ENCODE measurements at regions not wholly inside any gene's neighbourhood (a gene's known extent, or its start where the extent isn't known, plus 50 kb on each side); places are given as distances from the start of the nearest gene placed in this dataset.

DNA sequence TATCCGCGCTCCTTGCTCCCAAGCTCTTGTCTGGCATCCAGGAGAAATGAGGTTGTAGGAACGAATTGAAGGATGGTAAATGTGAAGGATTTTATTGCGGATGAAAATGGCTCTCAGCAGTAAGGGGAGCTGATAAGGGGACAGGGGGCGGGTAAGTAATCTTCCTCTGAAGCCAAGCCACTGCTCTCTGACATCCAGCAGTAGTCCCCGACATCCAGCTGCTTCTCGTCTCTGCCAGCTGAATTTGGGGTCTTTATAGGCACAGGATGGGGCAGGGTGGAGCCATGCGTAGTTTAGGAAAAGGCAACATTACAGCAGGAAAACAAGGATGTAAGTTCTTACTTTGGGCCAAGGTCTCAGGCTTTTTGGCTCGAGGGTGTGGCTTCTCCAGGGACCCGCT lies 1370.1 kb upstream of the RAG2 start:
- TF ChIP-seq, protein P1, sequence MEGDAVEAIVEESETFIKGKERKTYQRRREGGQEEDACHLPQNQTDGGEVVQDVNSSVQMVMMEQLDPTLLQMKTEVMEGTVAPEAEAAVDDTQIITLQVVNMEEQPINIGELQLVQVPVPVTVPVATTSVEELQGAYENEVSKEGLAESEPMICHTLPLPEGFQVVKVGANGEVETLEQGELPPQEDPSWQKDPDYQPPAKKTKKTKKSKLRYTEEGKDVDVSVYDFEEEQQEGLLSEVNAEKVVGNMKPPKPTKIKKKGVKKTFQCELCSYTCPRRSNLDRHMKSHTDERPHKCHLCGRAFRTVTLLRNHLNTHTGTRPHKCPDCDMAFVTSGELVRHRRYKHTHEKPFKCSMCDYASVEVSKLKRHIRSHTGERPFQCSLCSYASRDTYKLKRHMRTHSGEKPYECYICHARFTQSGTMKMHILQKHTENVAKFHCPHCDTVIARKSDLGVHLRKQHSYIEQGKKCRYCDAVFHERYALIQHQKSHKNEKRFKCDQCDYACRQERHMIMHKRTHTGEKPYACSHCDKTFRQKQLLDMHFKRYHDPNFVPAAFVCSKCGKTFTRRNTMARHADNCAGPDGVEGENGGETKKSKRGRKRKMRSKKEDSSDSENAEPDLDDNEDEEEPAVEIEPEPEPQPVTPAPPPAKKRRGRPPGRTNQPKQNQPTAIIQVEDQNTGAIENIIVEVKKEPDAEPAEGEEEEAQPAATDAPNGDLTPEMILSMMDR (IDR thresholded peaks at IDR 0.05; ENCODE audit: extremely low read depth, low read depth, low read length) = no peak
- Histone ChIP-seq H3K4me2 (ENCODE audit: insufficient read depth, low read length) (no peak overlapping the region), H2AFZ (ENCODE audit: low read length) (no peak overlapping the region), H4K20me1 (ENCODE audit: insufficient read depth, low read length) (no peaks in the 10 kb centered on the region), H3K4me1 (ENCODE audit: insufficient read depth, low read length) (no peaks in the 10 kb centered on the region), H3K36me3 (ENCODE audit: insufficient read depth, low read length) (no peaks in the 10 kb centered on the region), H3K27ac (ENCODE audit: low read depth, low read length) (no peak overlapping the region), H3K4me3 (ENCODE audit: insufficient read depth, low read length) (no peak overlapping the region), H3K27me3 (ENCODE audit: insufficient read depth, low read length) (no peaks in the 10 kb centered on the region), H3K9me3 (ENCODE audit: low read depth, low read length) (no peaks in the 10 kb centered on the region), H3K79me2 (ENCODE audit: insufficient read depth, low read length) (no peaks in the 10 kb centered on the region)
- no peak for DNase-seq (ENCODE audit: insufficient read length, low spot score, missing footprints)

DNA sequence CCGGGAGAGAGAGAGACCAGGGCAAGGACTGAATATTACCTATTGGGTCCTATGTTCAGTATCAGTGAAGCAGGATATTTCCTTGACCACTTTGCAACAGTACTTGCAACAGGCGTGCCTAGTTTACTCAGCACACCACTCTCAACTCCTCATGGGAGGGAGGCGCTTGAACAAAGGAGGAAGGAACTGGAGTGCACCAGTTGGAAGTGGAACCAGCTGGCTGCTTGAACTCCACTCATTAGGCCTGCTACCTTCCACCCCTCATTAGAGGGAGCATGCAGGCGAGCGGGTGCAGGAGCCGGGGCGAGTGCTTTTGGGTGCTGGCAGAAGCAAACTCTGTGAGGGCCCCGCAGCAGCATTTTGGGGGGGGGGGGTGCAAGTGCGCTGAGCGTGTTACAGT lies 1369.6 kb upstream of the RAG2 start:
- H2AFZ ChIP-seq (ENCODE audit: low read length) = no peak overlapping the region
- TF ChIP-seq, protein P1 (IDR thresholded peaks at IDR 0.05; ENCODE audit: extremely low read depth, low read depth, low read length) = no peak

DNA sequence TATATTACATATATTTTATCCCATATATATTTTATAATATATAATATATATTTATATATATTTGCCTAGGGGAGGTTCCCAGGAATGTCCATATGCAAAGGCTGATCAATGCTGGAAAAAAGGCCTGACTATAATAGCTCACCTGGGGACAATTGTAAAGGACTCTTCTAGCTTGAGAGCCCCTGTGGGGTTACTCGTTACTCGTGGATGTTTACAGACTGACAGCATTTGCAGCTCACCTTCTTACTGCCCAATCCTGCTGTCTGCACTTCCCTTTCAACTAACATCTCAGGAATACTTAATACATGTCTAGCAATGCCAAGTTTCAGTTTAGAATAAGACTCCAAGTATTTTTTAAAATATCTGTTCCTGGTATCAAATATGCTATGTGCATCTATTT lies 1365.4 kb upstream of the RAG2 start:
- Histone ChIP-seq H3K9me3 (ENCODE audit: low read depth, low read length) (no peaks in the 10 kb centered on the region), H3K27me3 (ENCODE audit: insufficient read depth, low read length) (no peaks in the 10 kb centered on the region), H4K20me1 (ENCODE audit: insufficient read depth, low read length) (no peaks in the 10 kb centered on the region), H3K36me3 (ENCODE audit: insufficient read depth, low read length) (no peaks in the 10 kb centered on the region), H3K4me3 (ENCODE audit: insufficient read depth, low read length) (no peak overlapping the region), H3K27ac (ENCODE audit: low read depth, low read length) (no peak overlapping the region), H2AFZ (ENCODE audit: low read length) (no peak overlapping the region), H3K79me2 (ENCODE audit: insufficient read depth, low read length) (no peaks in the 10 kb centered on the region), H3K4me1 (ENCODE audit: insufficient read depth, low read length) (no peaks in the 10 kb centered on the region), H3K4me2 (ENCODE audit: insufficient read depth, low read length) (no peak overlapping the region)
- peak; percentile 45 for DNase-seq (ENCODE audit: insufficient read length, low spot score, missing footprints)
- TF ChIP-seq, protein P1 (IDR thresholded peaks at IDR 0.05; ENCODE audit: extremely low read depth, low read depth, low read length) = no peak

More for the DNA sequence above, 1369.6 kb upstream of the RAG2 start:
- DNase-seq (ENCODE audit: insufficient read length, low spot score, missing footprints) = no peak
- Histone ChIP-seq H3K27me3 (ENCODE audit: insufficient read depth, low read length) (no peaks in the 10 kb centered on the region), H3K4me3 (ENCODE audit: insufficient read depth, low read length) (no peak overlapping the region), H4K20me1 (ENCODE audit: insufficient read depth, low read length) (no peaks in the 10 kb centered on the region), H3K27ac (ENCODE audit: low read depth, low read length) (no peak overlapping the region), H3K36me3 (ENCODE audit: insufficient read depth, low read length) (no peaks in the 10 kb centered on the region), H3K4me1 (ENCODE audit: insufficient read depth, low read length) (no peaks in the 10 kb centered on the region), H3K79me2 (ENCODE audit: insufficient read depth, low read length) (no peaks in the 10 kb centered on the region), H3K9me3 (ENCODE audit: low read depth, low read length) (no peaks in the 10 kb centered on the region), H3K4me2 (ENCODE audit: insufficient read depth, low read length) (no peak overlapping the region)

DNA sequence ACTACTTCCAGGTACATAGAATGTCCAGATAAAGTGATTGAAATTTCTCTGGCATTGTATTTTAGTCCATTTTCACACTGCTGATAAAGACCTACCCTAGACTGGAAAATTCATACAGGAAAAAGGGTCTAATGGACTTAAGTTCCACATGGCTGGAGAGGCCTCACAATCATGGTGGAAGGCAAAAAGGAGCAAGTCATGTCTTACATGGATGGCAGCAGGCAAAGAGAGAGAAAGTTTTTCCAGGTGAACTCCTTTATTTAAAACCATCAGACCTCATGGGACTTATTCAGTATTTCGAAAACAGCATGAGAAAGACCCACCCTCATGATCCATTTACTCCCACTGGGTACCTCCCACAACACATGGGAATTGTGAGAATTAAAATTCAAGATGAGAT lies 1359.7 kb upstream of the RAG2 start:
- Histone ChIP-seq H3K36me3 (ENCODE audit: insufficient read depth, low read length) (no peaks in the 10 kb centered on the region), H3K4me3 (ENCODE audit: insufficient read depth, low read length) (no peak overlapping the region), H3K79me2 (ENCODE audit: insufficient read depth, low read length) (no peaks in the 10 kb centered on the region), H2AFZ (ENCODE audit: low read length) (no peak overlapping the region), H4K20me1 (ENCODE audit: insufficient read depth, low read length) (no peaks in the 10 kb centered on the region), H3K4me2 (ENCODE audit: insufficient read depth, low read length) (no peak overlapping the region), H3K27ac (ENCODE audit: low read depth, low read length) (no peak overlapping the region), H3K4me1 (ENCODE audit: insufficient read depth, low read length) (no peaks in the 10 kb centered on the region), H3K27me3 (ENCODE audit: insufficient read depth, low read length) (no peaks in the 10 kb centered on the region), H3K9me3 (ENCODE audit: low read depth, low read length) (no peaks in the 10 kb centered on the region)
- peak; percentile 39 for DNase-seq (ENCODE audit: insufficient read length, low spot score, missing footprints)
- TF ChIP-seq, protein P1 (IDR thresholded peaks at IDR 0.05; ENCODE audit: extremely low read depth, low read depth, low read length) = no peak

Data from osteoblast (primary cell).